ENCODE measurements at regions not wholly inside any gene's neighbourhood (a gene's known extent, or its start where the extent isn't known, plus 50 kb on each side); places are given as distances from the start of the nearest gene placed in this dataset.

DNA sequence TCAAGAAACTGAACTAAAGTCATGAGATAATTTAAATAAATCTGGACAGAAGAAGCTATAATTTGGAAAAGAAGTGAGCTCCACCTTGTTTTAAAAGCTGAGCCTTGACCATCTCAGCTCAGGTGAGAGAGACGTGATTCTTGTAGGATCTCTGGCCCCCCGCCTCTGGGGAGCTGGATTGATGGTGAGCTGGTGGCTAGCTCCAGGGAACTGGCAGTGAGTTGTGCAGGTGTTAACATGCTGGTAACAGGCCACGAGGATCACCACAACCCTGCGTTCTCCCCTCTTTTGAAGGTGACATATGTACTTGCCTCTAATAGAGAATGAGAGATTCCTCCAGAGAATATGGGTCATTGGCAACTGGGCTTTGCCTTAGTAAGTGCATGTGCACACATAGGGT is 485.1 kb downstream of the IRS2 start:
- H3K27ac ChIP-seq: no peak overlapping the region
- TF ChIP-seq, protein P1, sequence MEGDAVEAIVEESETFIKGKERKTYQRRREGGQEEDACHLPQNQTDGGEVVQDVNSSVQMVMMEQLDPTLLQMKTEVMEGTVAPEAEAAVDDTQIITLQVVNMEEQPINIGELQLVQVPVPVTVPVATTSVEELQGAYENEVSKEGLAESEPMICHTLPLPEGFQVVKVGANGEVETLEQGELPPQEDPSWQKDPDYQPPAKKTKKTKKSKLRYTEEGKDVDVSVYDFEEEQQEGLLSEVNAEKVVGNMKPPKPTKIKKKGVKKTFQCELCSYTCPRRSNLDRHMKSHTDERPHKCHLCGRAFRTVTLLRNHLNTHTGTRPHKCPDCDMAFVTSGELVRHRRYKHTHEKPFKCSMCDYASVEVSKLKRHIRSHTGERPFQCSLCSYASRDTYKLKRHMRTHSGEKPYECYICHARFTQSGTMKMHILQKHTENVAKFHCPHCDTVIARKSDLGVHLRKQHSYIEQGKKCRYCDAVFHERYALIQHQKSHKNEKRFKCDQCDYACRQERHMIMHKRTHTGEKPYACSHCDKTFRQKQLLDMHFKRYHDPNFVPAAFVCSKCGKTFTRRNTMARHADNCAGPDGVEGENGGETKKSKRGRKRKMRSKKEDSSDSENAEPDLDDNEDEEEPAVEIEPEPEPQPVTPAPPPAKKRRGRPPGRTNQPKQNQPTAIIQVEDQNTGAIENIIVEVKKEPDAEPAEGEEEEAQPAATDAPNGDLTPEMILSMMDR (IDR thresholded peaks at IDR 0.05): no peak

DNA sequence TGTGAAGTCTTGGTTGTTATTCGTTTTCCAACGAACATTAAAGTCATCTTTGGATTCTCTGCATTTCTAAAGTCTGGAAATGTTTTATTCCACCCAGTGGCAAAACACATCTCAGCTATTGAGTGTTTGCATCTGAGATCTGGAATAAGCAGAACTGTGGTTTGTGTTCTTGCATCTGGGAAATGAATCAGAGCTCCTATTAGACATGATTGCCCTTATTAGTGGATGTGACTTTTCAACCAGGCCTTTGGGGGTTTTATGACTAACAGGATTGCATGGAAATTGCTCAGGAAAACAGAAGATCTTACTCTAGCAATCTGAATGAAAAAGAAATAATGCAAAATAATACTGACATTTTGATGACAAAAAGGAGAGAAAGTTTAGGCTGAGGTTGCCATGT is 488.8 kb downstream of the IRS2 start:
- Histone ChIP-seq H3K9me3 (no peaks in the 10 kb centered on the region), H3K36me3 (no peaks in the 10 kb centered on the region), H3K4me1 (ENCODE audit: control insufficient read depth in 1 of 2, insufficient read depth in 1 of 2, low read depth in 1 of 2, low read length in 1 of 2) (no peaks in the 10 kb centered on the region), H3K27ac (no peak overlapping the region), H3K4me3 (ENCODE audit: low read depth in 1 of 2, low read length in 1 of 2) (no peak overlapping the region), H3K27me3 (no peaks in the 10 kb centered on the region)
- TF ChIP-seq, protein P1 (IDR thresholded peaks at IDR 0.05): no peak

More for the DNA sequence above, 485.1 kb downstream of the IRS2 start:
- H3K4me1 ChIP-seq (ENCODE audit: control insufficient read depth in 1 of 2, insufficient read depth in 1 of 2, low read depth in 1 of 2, low read length in 1 of 2): no peaks in the 10 kb centered on the region
- no peaks in the 10 kb centered on the region for H3K36me3 ChIP-seq
- no peaks in the 10 kb centered on the region for H3K9me3 ChIP-seq
- no peaks in the 10 kb centered on the region for H3K27me3 ChIP-seq
- no peak overlapping the region for H3K4me3 ChIP-seq (ENCODE audit: low read depth in 1 of 2, low read length in 1 of 2)

DNA sequence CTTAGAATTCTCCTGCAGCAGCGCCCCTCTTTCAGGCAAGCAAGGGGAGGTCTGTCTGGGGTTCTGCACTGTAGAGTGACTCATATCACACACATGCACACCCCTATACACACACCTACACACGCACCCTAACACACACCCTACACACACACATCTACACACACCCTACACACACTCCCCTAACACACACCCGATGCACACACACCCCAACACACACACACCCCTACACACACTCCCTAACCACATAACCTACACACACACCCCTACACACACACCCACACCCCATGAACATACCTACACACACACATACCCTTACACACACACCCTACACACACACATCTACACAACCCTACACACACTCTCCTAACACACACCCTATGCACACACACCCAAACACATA is 493.2 kb downstream of the IRS2 start:
- Histone ChIP-seq H3K4me3 (ENCODE audit: low read depth in 1 of 2, low read length in 1 of 2) (no peak overlapping the region), H3K4me1 (ENCODE audit: control insufficient read depth in 1 of 2, insufficient read depth in 1 of 2, low read depth in 1 of 2, low read length in 1 of 2) (no peaks in the 10 kb centered on the region), H3K27ac (no peak overlapping the region), H3K36me3 (no peaks in the 10 kb centered on the region), H3K9me3 (no peaks in the 10 kb centered on the region), H3K27me3 (no peaks in the 10 kb centered on the region)
- TF ChIP-seq, protein P1 (IDR thresholded peaks at IDR 0.05): no peak

DNA sequence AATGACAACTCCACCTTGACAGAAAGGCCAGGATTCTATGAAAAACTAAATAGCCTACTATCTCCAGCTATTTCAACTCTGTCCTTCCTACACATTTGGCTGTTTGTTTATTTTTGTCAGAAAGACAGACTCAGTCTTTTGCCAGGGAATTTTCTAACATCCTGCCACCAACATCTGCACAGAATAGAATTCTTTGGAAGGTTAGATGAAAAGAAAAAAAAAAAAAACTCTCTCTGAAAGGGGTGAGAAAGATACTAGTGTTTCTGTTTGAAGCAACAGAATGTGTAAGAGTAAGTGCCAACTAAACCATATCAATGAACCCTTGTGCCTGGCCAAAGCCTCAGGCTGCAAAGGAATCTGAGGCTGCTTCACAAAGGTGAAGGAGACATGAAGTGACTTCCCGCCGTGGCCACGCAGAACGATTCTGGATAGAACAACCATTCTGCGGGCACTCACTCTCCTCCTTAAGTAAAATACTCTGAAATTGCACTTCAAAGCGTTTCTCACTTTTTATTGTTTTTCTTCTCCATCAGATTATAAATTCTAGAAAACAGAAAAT is 498.2 kb downstream of the IRS2 start:
- no peaks in the 10 kb centered on the region for H3K36me3 ChIP-seq
- TF ChIP-seq, protein P1 (IDR thresholded peaks at IDR 0.05): no peak
- H3K4me1 ChIP-seq (ENCODE audit: control insufficient read depth in 1 of 2, insufficient read depth in 1 of 2, low read depth in 1 of 2, low read length in 1 of 2): no peaks in the 10 kb centered on the region

DNA sequence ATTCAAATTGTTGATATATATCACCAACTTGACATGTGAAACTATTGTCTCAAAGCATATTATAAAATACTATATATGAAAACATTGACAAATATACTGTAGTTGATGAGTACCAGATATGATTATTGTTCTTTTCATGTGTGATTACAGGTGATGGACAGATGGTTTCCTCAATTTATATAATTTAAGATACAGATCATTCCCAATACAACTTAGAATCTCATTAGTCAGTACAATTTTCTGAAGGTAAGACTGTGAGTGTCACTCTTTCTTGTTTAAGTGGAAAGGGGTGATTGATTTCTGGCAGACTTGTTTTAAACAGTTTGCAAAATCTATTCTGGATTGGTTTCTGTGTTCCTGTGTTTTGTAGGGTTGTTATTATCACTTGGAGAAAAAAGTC is 498.8 kb downstream of the IRS2 start:
- Histone ChIP-seq H3K4me1 (ENCODE audit: control insufficient read depth in 1 of 2, insufficient read depth in 1 of 2, low read depth in 1 of 2, low read length in 1 of 2) (no peaks in the 10 kb centered on the region), H3K36me3 (no peaks in the 10 kb centered on the region), H3K27ac (no peak overlapping the region), H3K4me3 (ENCODE audit: low read depth in 1 of 2, low read length in 1 of 2) (no peak overlapping the region), H3K27me3 (no peaks in the 10 kb centered on the region), H3K9me3 (no peaks in the 10 kb centered on the region)
- TF ChIP-seq, protein P1 (IDR thresholded peaks at IDR 0.05): no peak

More for the DNA sequence above, 498.2 kb downstream of the IRS2 start:
- Histone ChIP-seq H3K27me3 (no peaks in the 10 kb centered on the region), H3K4me3 (ENCODE audit: low read depth in 1 of 2, low read length in 1 of 2) (no peak overlapping the region), H3K9me3 (no peaks in the 10 kb centered on the region), H3K27ac (no peak overlapping the region)

DNA sequence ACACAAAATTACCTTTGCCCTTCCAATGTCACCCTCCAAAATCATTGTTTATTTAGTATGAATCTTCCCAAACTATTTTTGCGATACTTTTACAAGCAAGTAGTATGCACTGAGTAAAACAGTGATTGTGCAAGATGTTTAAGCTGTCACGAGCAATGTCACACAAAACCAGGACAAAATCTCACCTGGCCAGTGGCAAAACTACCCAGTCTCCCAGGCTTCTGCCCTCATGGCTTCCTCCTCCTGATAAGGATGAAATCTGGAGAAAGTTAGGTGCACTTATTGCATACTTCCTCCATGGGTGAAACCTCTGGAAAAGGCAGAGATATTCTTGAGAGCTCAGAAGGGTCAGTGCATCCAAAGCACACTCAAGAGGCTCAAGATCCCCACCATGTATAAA is 500.8 kb downstream of the IRS2 start:
- Histone ChIP-seq H3K4me1 (ENCODE audit: control insufficient read depth in 1 of 2, insufficient read depth in 1 of 2, low read depth in 1 of 2, low read length in 1 of 2) (no peaks in the 10 kb centered on the region), H3K4me3 (ENCODE audit: low read depth in 1 of 2, low read length in 1 of 2) (no peak overlapping the region), H3K9me3 (no peaks in the 10 kb centered on the region), H3K36me3 (no peaks in the 10 kb centered on the region), H3K27ac (no peak overlapping the region), H3K27me3 (no peaks in the 10 kb centered on the region)
- TF ChIP-seq, protein P1 (IDR thresholded peaks at IDR 0.05): no peak

Data from neutrophil (primary cell).